ENCODE measurements at regions not wholly inside any gene's neighbourhood (a gene's known extent, or its start where the extent isn't known, plus 50 kb on each side); places are given as distances from the start of the nearest gene placed in this dataset.

GRCh38 chr9:80447876-80448275, 876.1 kb downstream of the TLE4 start:
- no peak for TF ChIP-seq CTCF (IDR thresholded peaks at IDR 0.05)
- no peak for TF ChIP-seq POLR2A (IDR thresholded peaks at IDR 0.05)
